ENCODE measurements at regions not wholly inside any gene's neighbourhood (a gene's known extent, or its start where the extent isn't known, plus 50 kb on each side); places are given as distances from the start of the nearest gene placed in this dataset.
A peak's percentile ranks its signal among the peaks of the same experiment; 100 is the strongest.

GRCh38 chr9:80885894-80886293, 803.5 kb downstream of the TLE1 start:
- TF ChIP-seq CTCF (optimal IDR thresholded peaks at IDR 0.05 in 1 of 3, IDR thresholded peaks at IDR 0.05 in 1 of 3, conservative IDR thresholded peaks at IDR 0.05 in 1 of 3; ENCODE audit: extremely low read depth in 1 of 3, insufficient read depth in 2 of 3, low read length in 3 of 3): peak in 1 of 3 experiments; percentile 60
- TF ChIP-seq EZH2 (IDR thresholded peaks at IDR 0.05; ENCODE audit: low read length): no peak
